ENCODE measurements at regions not wholly inside any gene's neighbourhood (a gene's known extent, or its start where the extent isn't known, plus 50 kb on each side); places are given as distances from the start of the nearest gene placed in this dataset.

DNA sequence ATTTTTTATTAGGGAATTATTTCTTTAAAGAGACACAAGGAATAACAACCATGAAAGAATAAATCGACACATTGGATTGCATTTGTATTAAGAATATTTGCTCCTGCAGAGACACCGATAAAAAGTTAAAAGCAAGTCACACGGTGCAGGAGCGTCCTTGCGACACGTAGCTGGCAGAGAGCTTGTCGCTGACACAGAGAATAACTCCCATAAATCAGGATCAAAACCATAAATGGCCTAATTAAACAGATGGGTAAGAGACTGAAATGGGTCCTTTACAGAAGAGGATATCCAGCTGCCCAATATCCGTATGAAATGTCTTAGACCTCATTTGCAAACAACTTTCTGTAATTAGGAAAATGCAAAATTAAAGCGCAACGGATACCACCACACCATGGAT is 126.1 kb upstream of the SNTG2 start:
- no peaks in the 10 kb centered on the region for H3K9me2 ChIP-seq (ENCODE audit: insufficient read depth)
- DNase-seq = no peak
- no peaks in the 10 kb centered on the region for H3F3A ChIP-seq (ENCODE audit: insufficient read depth, low read depth)
- ChIA-PET POLR2A (ENCODE audit: unreplicated experiment) (no interaction called here), CTCF (interaction anchor here (0.6 kb wide), 1 partner anchor 178 kb away, joined by 11 read pairs; no protein-coding TSS in a partner anchor)
- H3K4me1 ChIP-seq (replicated peaks; ENCODE audit: insufficient read depth) = no peaks in the 10 kb centered on the region
- H3K4me2 ChIP-seq = no peak overlapping the region
- H3K36me3 ChIP-seq (ENCODE audit: low read depth) = no peaks in the 10 kb centered on the region
- BruUV-seq (replicated peaks) = no TSS peak
- H3K27ac ChIP-seq = no peak overlapping the region
- TF ChIP-seq EZH2 (IDR thresholded peaks at IDR 0.05; ENCODE audit: low read depth) = no peak
- TF ChIP-seq CTCF (conservative IDR thresholded peaks at IDR 0.05) = no peak
- H3K4me3 ChIP-seq = no peak overlapping the region
- peaks cover 94% of the 10 kb centered on the region for H3K27me3 ChIP-seq (ENCODE audit: insufficient read depth, low read depth)
- intact Hi-C loops (cut with micrococcal nuclease; ENCODE audit: unreplicated experiment) = no loop called here
- no peaks in the 10 kb centered on the region for H4K20me1 ChIP-seq (ENCODE audit: insufficient read depth)
- no peaks in the 10 kb centered on the region for H3K79me2 ChIP-seq (ENCODE audit: low read depth)
- H2AFZ ChIP-seq = no peak overlapping the region
- no peaks in the 10 kb centered on the region for H3K9me3 ChIP-seq (ENCODE audit: insufficient read depth, low read depth)

DNA sequence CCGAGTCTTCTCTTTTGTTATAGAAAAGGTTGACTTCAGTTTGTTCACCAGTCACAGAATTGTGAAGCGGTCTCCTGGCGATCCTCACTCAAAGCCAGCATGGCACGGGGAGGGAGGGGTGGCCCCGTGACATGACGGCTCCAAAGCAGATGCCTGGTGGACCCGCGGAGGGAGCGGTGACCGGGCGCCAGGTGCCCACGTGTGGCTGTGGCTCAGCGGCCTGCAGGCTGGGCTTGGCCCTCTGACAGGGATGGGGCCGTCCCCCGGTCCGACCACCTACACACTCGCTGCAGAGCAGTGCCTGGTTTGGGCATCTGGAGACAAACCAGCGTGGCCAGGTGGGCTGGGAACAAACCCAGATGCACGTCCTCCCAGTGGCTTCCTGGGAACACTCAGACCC is 129.1 kb upstream of the SNTG2 start:
- Histone ChIP-seq H3F3A (ENCODE audit: insufficient read depth, low read depth) (no peaks in the 10 kb centered on the region), H2AFZ (no peak overlapping the region), H3K9me2 (ENCODE audit: insufficient read depth) (no peaks in the 10 kb centered on the region), H4K20me1 (ENCODE audit: insufficient read depth) (no peaks in the 10 kb centered on the region), H3K4me2 (no peak overlapping the region), H3K79me2 (ENCODE audit: low read depth) (no peaks in the 10 kb centered on the region), H3K4me3 (no peak overlapping the region), H3K36me3 (ENCODE audit: low read depth) (no peaks in the 10 kb centered on the region), H3K27ac (no peak overlapping the region), H3K9me3 (ENCODE audit: insufficient read depth, low read depth) (no peaks in the 10 kb centered on the region), H3K4me1 (replicated peaks; ENCODE audit: insufficient read depth) (no peaks in the 10 kb centered on the region), H3K27me3 (ENCODE audit: insufficient read depth, low read depth) (peaks cover 98% of the 10 kb centered on the region)
- POLR2A ChIA-PET (ENCODE audit: unreplicated experiment) = no interaction called here
- intact Hi-C loops (cut with micrococcal nuclease; ENCODE audit: unreplicated experiment) = no loop called here
- CTCF ChIA-PET = no interaction called here
- no TSS peak for BruUV-seq (replicated peaks)
- TF ChIP-seq EZH2 (IDR thresholded peaks at IDR 0.05; ENCODE audit: low read depth) = no peak
- no peak for TF ChIP-seq CTCF (conservative IDR thresholded peaks at IDR 0.05)
- DNase-seq = no peak

- H3K4me1 ChIP-seq (replicated peaks; ENCODE audit: insufficient read depth) = no peaks in the 10 kb centered on the region
- POLR2A ChIA-PET (ENCODE audit: unreplicated experiment) = no interaction called here
- H3K4me2 ChIP-seq = no peak overlapping the region
- H3K36me3 ChIP-seq (ENCODE audit: low read depth) = no peaks in the 10 kb centered on the region
- TF ChIP-seq CTCF (conservative IDR thresholded peaks at IDR 0.05) (no peak), EZH2 (IDR thresholded peaks at IDR 0.05; ENCODE audit: low read depth) (no peak)
- no peaks in the 10 kb centered on the region for H3K9me2 ChIP-seq (ENCODE audit: insufficient read depth)
- no peak overlapping the region for H2AFZ ChIP-seq
- H3K27me3 ChIP-seq (ENCODE audit: insufficient read depth, low read depth) = peaks cover 98% of the 10 kb centered on the region
- H3K4me3 ChIP-seq = no peak overlapping the region
- intact Hi-C loops (cut with micrococcal nuclease; ENCODE audit: unreplicated experiment) = no loop called here
- BruUV-seq (replicated peaks) = no TSS peak
- DNase-seq = no peak
- no peaks in the 10 kb centered on the region for H3F3A ChIP-seq (ENCODE audit: insufficient read depth, low read depth)
- no peak overlapping the region for H3K27ac ChIP-seq
- CTCF ChIA-PET = no interaction called here
- H3K9me3 ChIP-seq (ENCODE audit: insufficient read depth, low read depth) = no peaks in the 10 kb centered on the region
- H3K79me2 ChIP-seq (ENCODE audit: low read depth) = no peaks in the 10 kb centered on the region
- H4K20me1 ChIP-seq (ENCODE audit: insufficient read depth) = no peaks in the 10 kb centered on the region
Measured at GRCh38 chr2:819601-820000, 131.0 kb upstream of the SNTG2 start.
